HEK293T (cell line): ENCODE measurements at regions not wholly inside any gene's neighbourhood (a gene's known extent, or its start where the extent isn't known, plus 50 kb on each side); places are given as distances from the start of the nearest gene placed in this dataset.

Source experiments
- ELF4 ChIP-seq: fragments of 450-650 bp; IDR thresholded peaks from 2 replicates; pipeline ENCODE4 v1.6.1; 2017; ENCODE audit warnings: antibody characterized with exemption
- SP1 ChIP-seq: fragments of 450-650 bp; IDR thresholded peaks from 2 replicates; pipeline ENCODE4 v1.6.1; 2017

DNA sequence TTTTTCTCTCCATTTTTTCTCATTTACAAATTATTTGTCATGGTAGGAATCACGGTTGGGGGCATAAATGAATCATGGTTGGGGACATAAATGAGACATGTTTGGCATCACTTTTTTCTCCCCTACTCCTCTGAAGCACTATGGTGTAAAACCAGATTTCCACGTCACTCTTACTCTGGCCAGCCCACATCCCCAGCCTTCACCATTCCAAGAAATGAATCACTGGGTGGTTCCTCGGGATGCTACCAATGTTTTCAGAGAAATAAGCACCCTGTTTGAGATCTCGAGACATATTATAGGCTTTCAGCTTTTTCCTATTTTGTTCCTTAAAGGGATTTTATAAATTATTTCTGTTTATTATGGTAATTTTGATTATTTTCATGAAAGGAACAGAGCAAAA lies 155.0 kb upstream of the SLC8A1 start:
- TF ChIP-seq ELF4 (no peak), SP1 (no peak)
